ENCODE measurements at regions not wholly inside any gene's neighbourhood (a gene's known extent, or its start where the extent isn't known, plus 50 kb on each side); places are given as distances from the start of the nearest gene placed in this dataset.

DNA sequence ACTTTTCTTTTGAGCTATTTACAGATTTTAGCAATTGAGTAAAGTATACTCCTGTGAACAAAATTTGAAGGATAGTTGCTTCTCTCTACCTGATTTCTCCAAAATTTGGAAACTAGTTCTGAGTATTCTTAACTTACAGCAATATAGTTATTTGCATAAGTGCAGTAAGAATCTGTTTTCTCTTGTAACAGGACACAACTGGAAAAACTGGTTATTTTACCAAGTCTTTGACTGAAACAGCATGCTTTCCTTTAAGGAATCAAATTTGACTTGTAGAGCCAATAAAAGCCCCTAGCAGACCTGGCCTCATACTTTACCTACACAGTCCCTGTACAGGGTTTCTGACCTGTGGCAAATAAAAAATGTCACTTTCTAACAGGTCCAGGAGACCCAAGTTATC is 301.9 kb upstream of the POU5F2 start:
- no peak overlapping the region for H2AFZ ChIP-seq (ENCODE audit: low read length)
- no peaks in the 10 kb centered on the region for H4K20me1 ChIP-seq (ENCODE audit: insufficient read depth, low read length)
- H3K4me2 ChIP-seq (ENCODE audit: insufficient read depth, low read length) = no peak overlapping the region
- H3K9me3 ChIP-seq (ENCODE audit: low read depth, low read length) = no peaks in the 10 kb centered on the region
- H3K4me3 ChIP-seq (ENCODE audit: insufficient read depth, low read length) = no peak overlapping the region
- no peak overlapping the region for H3K27ac ChIP-seq (ENCODE audit: low read depth, low read length)
- no peak for TF ChIP-seq CTCF (IDR thresholded peaks at IDR 0.05; ENCODE audit: extremely low read depth, low read depth, low read length)
- DNase-seq (ENCODE audit: insufficient read length, low spot score, missing footprints) = no peak
- H3K27me3 ChIP-seq (ENCODE audit: insufficient read depth, low read length) = no peaks in the 10 kb centered on the region
- H3K4me1 ChIP-seq (ENCODE audit: insufficient read depth, low read length) = no peaks in the 10 kb centered on the region
- H3K36me3 ChIP-seq (ENCODE audit: insufficient read depth, low read length) = no peaks in the 10 kb centered on the region
- no peaks in the 10 kb centered on the region for H3K79me2 ChIP-seq (ENCODE audit: insufficient read depth, low read length)

DNA sequence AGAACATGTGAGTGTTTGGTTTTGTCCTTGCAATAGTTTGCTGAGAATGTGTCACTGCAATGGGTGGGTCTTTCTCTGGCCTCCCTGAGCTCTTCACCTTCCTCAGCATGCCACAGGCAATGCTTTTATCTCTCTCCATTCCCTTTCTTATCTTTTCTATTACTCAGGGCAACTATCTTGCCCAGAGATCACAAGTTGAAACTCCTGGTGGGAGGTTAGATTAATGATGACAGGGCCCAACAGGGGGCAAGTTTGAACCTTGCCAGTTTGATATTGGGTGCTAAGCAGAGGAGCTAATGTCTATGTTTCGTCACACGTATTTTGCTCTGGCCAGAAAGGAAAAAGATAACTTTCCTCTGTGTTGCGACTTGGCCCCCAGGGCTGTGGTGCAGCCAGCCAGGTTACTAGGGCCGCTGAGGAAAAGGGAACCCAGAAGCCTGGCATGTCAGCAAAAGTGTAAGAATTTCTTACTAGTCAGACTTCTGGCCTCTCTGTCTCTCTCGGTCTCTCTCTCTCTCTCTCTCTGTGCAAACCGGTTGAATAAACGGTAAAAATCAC is 299.3 kb upstream of the POU5F2 start:
- no peaks in the 10 kb centered on the region for H3K4me1 ChIP-seq (ENCODE audit: insufficient read depth, low read length)
- no peaks in the 10 kb centered on the region for H4K20me1 ChIP-seq (ENCODE audit: insufficient read depth, low read length)
- H2AFZ ChIP-seq (ENCODE audit: low read length) = no peak overlapping the region
- no peaks in the 10 kb centered on the region for H3K27me3 ChIP-seq (ENCODE audit: insufficient read depth, low read length)
- H3K27ac ChIP-seq (ENCODE audit: low read depth, low read length) = no peak overlapping the region
- DNase-seq (ENCODE audit: insufficient read length, low spot score, missing footprints) = no peak
- no peaks in the 10 kb centered on the region for H3K9me3 ChIP-seq (ENCODE audit: low read depth, low read length)
- H3K79me2 ChIP-seq (ENCODE audit: insufficient read depth, low read length) = no peaks in the 10 kb centered on the region
- H3K4me2 ChIP-seq (ENCODE audit: insufficient read depth, low read length) = no peak overlapping the region
- H3K4me3 ChIP-seq (ENCODE audit: insufficient read depth, low read length) = no peak overlapping the region
- no peak for TF ChIP-seq CTCF (IDR thresholded peaks at IDR 0.05; ENCODE audit: extremely low read depth, low read depth, low read length)
- no peaks in the 10 kb centered on the region for H3K36me3 ChIP-seq (ENCODE audit: insufficient read depth, low read length)

GRCh38 chr5:94039101-94039500 is 297.7 kb upstream of the POU5F2 start:
- Histone ChIP-seq H3K9me3 (ENCODE audit: low read depth, low read length) (no peaks in the 10 kb centered on the region), H3K36me3 (ENCODE audit: insufficient read depth, low read length) (no peaks in the 10 kb centered on the region), H3K27ac (ENCODE audit: low read depth, low read length) (no peak overlapping the region), H2AFZ (ENCODE audit: low read length) (no peak overlapping the region), H3K4me3 (ENCODE audit: insufficient read depth, low read length) (no peak overlapping the region), H4K20me1 (ENCODE audit: insufficient read depth, low read length) (no peaks in the 10 kb centered on the region), H3K4me1 (ENCODE audit: insufficient read depth, low read length) (no peaks in the 10 kb centered on the region), H3K27me3 (ENCODE audit: insufficient read depth, low read length) (no peaks in the 10 kb centered on the region), H3K4me2 (ENCODE audit: insufficient read depth, low read length) (no peak overlapping the region), H3K79me2 (ENCODE audit: insufficient read depth, low read length) (no peaks in the 10 kb centered on the region)
- DNase-seq (ENCODE audit: insufficient read length, low spot score, missing footprints) = no peak
- no peak for TF ChIP-seq CTCF (IDR thresholded peaks at IDR 0.05; ENCODE audit: extremely low read depth, low read depth, low read length)

DNA sequence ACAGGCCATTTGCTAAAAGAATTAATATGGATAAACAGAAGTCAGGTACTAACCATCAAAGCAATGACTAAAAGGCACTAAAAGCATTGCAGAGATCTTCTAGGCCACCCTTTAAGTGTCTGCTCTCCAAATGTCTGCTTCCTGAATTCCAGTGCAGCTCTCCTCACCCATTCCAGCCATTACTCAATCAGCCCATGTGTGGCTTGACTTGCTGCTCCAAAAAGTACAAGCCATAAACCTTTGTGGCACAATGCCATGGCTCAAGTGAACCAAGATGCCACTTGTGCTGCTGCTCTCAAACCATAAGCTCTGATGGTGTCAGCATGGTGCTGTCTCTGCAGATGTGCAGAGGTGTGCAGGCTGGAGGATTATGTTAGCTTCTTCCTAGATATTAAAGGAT is 290.2 kb upstream of the POU5F2 start:
- Histone ChIP-seq H3K36me3 (ENCODE audit: insufficient read depth, low read length) (no peaks in the 10 kb centered on the region), H3K4me1 (ENCODE audit: insufficient read depth, low read length) (no peaks in the 10 kb centered on the region), H3K4me3 (ENCODE audit: insufficient read depth, low read length) (no peak overlapping the region), H3K79me2 (ENCODE audit: insufficient read depth, low read length) (no peaks in the 10 kb centered on the region), H3K27me3 (ENCODE audit: insufficient read depth, low read length) (no peaks in the 10 kb centered on the region), H3K27ac (ENCODE audit: low read depth, low read length) (no peak overlapping the region), H2AFZ (ENCODE audit: low read length) (no peak overlapping the region), H3K9me3 (ENCODE audit: low read depth, low read length) (no peaks in the 10 kb centered on the region), H4K20me1 (ENCODE audit: insufficient read depth, low read length) (no peaks in the 10 kb centered on the region), H3K4me2 (ENCODE audit: insufficient read depth, low read length) (no peak overlapping the region)
- no peak for DNase-seq (ENCODE audit: insufficient read length, low spot score, missing footprints)
- TF ChIP-seq CTCF (IDR thresholded peaks at IDR 0.05; ENCODE audit: extremely low read depth, low read depth, low read length) = no peak
